ENCODE measurements at regions not wholly inside any gene's neighbourhood (a gene's known extent, or its start where the extent isn't known, plus 50 kb on each side); places are given as distances from the start of the nearest gene placed in this dataset.

GRCh38 chr1:238558746-238559145, 668.0 kb upstream of the ZP4 start:
- no peak for TF ChIP-seq EP300 (IDR thresholded peaks at IDR 0.05)
- no peak for TF ChIP-seq CTCF (IDR thresholded peaks at IDR 0.05)
- TF ChIP-seq POLR2A (IDR thresholded peaks at IDR 0.05), result no peak
